NCI-H146 treated with DMSO at 0.1 percent for 48 hours (cell line): ENCODE measurements at regions not wholly inside any gene's neighbourhood (a gene's known extent, or its start where the extent isn't known, plus 50 kb on each side); places are given as distances from the start of the nearest gene placed in this dataset.

Experiments
- DNase-seq: peaks from one replicate; lab custom pipeline; 2025; ENCODE audit not compliant: unreplicated experiment; lab: John Stamatoyannopoulos, UW

DNA sequence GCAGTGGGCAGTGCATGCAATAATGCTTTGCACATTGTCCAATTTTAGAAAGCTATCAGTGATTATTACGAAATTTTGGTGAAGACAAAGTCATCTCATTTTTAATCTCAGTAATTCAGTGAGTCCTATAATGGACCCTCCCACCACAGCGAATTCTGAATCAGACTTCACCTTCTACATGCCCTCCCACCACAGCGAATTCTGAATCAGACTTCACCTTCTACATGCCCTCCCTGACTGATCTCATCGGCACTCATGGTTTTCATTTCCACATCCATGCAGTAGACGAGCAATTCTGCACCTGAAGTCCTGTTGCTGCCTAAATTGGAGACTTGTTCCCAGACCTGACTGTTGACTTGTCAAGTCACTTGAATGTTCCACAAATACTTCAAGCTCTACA lies 522.3 kb downstream of the EIPR1 start:
- DNase-seq = no peak

GRCh38 chr2:2853346-2853745 lies 522.3 kb upstream of the MYT1L start:
- no peak for DNase-seq

DNA sequence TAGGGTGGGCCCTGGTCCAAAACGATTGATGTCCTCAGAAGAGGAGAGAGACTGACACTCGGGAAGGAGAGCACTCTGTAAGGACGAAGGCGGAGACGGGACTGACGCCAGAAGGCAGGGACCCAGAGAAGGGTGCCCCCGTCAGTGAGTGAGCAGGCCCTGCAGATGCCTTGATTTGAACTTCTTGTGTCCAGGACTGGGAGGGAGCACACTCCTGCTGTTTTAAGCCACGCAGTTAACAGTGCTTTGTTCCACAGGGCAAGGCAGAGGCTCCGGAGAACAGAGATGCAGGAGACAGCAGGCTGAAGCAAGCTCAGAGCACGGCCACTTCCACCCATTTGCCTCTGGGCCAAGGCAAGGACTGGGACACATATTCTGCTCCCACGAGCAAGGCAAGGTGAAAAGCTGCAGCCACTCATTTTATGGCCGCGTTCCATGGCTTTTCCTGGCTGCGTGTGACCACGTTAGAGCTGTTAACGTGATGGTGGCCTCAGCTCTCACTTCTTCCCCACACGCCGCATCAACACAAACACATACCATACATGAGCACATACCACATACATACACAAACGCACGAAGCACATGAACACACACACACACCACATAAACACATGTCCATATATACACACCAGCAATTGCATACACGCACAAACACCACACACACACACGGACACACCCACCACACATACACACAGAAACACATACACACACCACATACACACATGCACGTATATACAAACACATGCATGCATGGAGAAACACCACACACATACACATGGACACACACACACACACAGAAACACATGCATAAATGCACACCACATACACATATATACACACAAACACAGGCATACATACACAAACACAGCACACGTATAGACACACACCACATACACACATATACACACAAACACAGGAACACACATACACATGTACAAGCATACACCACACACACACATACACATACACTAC lies 521.0 kb upstream of the MYT1L start:
- DNase-seq = no peak

- no peak for DNase-seq
These were observed 520.2 kb upstream of the MYT1L start for GRCh38 chr2:2851316-2851715.

GRCh38 chr2:2850859-2851258 lies 519.8 kb upstream of the MYT1L start:
- peak; percentile 15 for DNase-seq

GRCh38 chr2:2850218-2850755 lies 519.2 kb upstream of the MYT1L start:
- DNase-seq = peak; percentile 63

DNA sequence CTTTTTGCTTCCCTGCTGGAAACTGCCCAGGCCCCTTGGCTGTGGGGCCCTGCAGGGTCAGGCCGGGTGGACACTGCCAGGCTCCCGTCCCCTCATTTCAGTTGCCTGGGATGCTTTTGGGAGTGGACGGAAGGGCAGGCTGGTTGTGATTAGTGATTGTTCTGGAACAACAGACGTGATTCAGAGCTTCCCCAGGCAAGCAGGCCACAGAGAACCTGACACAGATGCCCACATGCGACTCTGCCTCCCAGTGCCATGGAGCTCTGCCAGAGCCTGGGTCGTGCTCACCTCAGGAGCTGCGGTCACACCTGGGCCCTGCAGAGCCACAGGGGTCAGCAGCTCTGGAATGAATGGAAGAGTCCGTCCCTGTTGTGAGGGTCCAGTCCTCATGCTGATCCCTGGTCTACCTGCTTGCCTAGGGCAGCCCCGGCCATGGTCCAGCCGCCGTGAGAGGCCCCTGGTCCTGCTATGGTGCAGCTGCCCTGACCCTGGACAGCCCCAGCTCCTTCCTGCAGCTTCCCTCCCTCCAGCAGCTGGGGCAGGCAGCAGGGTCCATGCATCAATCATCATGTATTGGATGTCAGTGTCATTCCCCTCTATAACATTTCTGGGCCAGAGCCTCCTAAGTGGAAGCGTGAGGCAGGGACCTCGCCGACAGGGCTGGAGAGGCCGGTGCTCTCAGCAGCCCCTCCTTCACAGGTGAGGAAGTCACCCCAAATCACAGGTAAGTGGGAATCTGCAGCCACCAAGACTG lies 518.6 kb upstream of the MYT1L start:
- DNase-seq = no peak

DNA sequence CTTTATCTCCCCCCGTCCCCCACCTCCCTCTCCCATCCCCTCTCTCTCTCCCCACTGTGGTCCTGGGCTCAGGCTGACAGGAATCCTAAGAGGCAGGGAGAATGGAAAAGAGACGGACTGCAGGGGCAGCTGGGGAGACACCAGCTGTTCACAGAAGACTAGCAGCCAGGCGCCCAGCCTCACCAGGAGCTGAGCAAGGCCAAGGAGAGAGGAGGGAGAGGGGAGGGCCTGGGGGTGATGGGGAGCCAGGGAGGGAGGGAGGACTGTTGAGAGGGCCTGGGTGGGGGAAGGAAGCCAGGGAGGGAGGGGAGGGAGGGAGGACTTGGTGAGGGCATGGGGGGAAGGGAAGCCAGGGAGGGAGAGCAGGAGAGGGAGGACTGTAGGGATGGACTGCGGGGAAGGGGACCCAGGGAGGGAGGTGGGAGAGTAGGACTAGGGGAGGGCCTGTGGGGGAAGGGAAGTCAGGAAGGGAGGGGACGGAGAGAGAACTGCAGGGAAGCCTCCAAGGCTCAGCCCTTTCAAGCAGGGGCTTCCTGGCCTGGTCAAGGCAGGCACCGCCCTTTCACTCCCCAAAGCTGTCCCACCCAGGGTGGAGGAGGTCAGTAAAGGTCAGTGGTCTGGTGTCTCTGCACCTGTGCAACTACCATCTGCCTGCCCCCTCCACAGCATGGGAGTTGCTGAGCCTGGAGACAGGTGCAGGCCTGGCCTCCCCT lies 517.7 kb upstream of the MYT1L start:
- no peak for DNase-seq

DNA sequence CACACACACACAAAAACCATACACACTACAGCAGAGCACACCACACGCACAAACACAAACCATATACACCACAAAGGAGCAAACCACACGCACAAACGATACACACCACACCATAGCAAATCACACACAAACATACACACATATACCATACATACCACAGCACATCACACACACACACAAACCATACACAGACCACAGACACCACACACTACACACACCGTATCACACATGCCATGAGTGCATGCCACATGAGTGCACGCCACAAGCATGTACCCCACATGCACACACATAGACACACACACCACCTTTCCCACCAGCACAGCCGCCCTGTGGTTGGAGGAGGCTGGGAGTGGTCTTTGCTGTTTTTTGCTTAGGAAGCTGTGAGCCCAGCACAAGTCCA lies 517.1 kb upstream of the MYT1L start:
- no peak for DNase-seq

GRCh38 chr2:2847209-2847676 lies 516.2 kb upstream of the MYT1L start:
- no peak for DNase-seq

DNA sequence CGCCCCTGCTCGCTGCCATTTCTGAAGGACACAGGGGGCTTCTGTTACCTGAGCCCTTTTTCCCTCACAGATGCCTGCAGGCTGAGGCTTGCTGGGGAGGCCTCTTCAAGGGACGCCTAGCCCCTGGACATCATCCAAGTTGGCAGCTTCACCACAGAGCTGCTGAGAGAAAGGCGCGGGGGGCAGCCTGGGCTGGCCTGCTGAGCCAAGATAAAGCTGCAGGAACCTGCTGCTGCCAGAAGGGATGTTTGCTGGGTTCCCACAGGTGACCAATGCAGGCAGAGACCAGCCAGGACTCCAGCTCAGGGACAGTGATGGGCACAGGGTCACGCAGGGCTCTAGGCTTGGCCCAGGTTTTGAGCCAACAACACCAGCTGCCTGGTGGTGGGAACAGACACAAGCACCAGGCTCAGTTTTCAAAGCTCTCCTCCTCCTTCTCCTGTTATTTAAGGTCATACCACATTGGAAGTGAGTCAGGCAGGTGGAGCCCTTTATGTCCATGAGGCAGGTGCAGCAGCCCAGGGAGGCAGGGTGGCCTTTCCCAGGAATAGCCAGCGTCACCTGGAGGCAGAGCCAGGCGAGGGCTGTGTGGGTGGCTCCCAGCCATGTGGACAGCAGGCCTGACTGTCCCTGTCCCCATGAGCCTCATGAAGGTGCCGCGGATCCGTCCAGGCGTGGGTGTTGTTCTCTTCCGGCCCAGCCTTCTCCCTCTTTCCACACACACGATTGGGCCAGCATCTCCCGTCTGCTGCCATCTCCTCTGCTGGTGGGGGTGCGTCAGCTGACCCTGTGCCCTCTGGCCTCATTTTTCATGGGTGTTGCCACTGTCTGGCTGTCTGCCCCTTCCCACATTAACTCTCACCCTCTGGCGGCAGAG lies 515.5 kb upstream of the MYT1L start:
- DNase-seq = peak; percentile 96

DNA sequence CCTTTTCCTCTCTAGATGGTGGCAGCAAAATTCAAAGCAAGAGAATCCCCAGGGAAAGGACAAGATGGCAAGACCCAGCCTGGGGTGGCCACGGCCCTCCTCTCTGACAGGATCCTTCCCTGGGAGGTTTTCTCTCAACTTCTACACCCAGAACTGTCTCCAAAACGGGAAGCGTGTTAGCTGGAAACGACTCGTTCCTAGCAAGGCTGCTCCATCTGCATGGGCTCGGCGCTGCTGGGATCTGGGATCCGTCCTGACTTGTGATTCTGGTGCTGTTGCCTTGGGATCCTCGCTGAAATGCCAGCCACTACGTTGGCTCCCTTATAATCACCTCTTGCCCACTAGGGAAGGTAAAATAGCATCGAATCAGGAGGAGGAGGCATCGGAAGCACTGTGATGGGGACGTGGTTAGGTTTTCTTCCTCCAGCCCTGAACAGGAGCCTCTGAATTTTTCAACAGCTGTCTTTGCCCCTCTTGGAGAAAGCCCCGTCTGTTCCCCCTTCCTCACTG lies 514.8 kb upstream of the MYT1L start:
- DNase-seq = no peak

- no peak for DNase-seq
These were observed 514.2 kb upstream of the MYT1L start for GRCh38 chr2:2845267-2845666.

DNA sequence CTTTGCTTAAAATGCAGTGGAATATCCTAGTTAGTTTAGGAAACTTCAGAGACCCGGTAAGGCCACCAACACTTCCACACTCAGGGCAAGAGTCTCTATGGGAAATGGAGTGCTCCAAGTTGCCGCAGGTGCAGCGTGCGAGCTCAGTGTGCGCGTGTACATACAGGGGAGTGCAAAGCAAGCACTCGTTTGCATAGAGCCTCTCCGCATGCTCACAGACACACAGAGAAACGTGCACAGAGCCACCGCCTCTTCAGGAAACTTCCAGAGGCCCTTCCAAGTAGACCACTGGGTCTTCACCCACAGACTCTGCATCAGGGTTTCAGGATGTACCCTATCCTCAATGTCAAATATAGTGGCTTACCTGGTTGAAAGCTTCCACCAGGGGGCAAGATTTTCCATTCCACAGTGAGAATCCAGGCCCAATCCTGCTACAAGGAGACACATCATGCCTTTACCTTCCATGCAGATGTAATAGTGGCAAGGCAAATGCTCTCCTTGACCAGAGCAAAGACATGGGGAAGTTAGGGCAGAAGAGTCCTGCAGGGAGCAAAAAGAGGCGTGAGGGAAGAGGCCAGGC lies 513.0 kb upstream of the MYT1L start:
- no peak for DNase-seq

GRCh38 chr2:2842466-2842865 lies 511.4 kb upstream of the MYT1L start:
- no peak for DNase-seq

- DNase-seq = no peak
These were observed 509.7 kb upstream of the MYT1L start for GRCh38 chr2:2840681-2841300.

DNA sequence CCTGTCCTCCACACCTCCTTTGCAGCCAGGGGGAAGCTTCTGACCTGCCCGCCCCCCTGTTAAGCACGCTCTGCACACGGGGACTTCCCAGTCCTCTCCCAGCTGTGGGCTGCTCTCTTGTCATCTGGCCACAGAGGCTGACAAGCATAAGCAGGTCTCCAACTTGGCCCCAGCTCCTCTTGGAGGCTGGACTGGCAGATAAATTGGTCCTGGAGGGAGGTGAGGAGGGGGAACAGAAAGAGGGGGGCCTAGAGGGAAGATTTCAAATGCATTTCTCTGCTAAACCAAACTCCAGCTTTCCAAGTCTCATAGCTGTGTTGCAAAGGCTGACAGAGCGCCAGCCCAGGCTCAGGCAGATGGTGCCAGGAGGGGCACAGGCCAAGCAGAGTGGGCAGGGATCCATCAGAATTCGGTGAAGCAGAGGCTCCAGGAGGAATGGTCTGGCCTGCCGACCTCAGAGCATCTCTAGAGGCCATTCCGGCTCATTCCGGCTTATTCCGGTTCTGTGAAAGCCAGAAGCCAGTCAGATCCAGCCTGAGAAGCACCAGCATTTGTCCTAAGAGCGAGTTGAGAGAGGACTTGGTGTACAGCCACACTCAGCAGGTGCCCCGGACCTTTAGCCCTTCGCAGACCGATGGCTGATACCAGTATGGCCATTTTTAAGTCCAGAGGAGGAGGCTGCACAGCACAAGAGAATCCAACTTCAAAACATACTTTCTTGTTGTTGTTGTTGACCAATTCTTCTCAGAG lies 508.9 kb upstream of the MYT1L start:
- no peak for DNase-seq

DNA sequence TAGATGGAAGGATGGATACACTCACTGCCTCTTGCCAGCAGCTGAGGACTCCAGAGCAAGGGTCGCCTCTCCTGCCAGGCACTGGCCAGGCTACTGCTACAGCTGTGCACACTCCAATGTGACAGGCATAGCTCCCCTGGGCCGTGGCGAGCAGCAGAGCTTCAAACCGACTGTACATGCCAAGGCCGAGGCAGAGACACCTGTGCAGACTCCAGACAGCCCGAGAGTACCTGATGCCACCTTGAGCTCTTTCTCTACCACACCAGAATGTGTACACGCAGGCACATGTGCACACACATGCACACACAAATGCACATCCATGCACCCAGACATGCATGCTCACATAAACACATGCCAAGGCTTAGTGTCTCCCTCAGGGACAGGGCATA lies 508.3 kb upstream of the MYT1L start:
- DNase-seq = no peak

DNA sequence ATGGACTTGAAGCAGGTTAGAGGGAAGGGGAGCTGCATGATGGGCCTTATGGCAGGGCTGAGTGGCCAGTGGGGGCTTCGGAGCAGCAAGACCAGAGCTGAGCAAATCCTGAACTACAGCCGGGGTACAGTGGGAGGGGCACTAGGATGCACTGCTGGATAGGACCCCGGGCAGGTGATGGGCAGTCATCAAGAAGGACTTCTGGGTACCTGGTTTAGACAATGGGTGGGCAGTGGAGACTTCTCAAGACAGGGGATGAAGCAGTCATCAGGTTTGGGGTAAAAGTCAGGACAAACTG lies 507.4 kb upstream of the MYT1L start:
- no peak for DNase-seq
